Stimulated activated CD4-positive, alpha-beta T cell treated with anti-CD3 and anti-CD28 coated beads, TNF-alpha, amount 100 ng/mL, for 4 hours (primary cell): ENCODE measurements at regions not wholly inside any gene's neighbourhood (a gene's known extent, or its start where the extent isn't known, plus 50 kb on each side); places are given as distances from the start of the nearest gene placed in this dataset.
"Not testable (repeated sequence)": the region's sequence is repeated elsewhere in the genome, so short reads cannot be mapped to it uniquely, and the experiment has no call there.

Experiments used
- DNase-seq, 3 experiments: peaks; one replicate each; pipeline ENCODE4 v3.0.0-alpha.2; 2020; ENCODE audit warnings: low read depth in 3 of 3

GRCh38 chrX:39787999-39788398 is 309.8 kb downstream of the BCOR start:
- DNase-seq = no peak

GRCh38 chrX:39788521-39788920 is 309.2 kb downstream of the BCOR start:
- no peak for DNase-seq

- DNase-seq = no peak
These were observed 306.1 kb downstream of the BCOR start for GRCh38 chrX:39791691-39792090.

- no peak for DNase-seq
These were observed 302.2 kb downstream of the BCOR start for GRCh38 chrX:39795605-39796004.

- DNase-seq = no peak
These were observed 300.9 kb downstream of the BCOR start for GRCh38 chrX:39796856-39797255.

GRCh38 chrX:39798488-39798887 is 299.3 kb downstream of the BCOR start:
- DNase-seq = not testable (repeated sequence)

- DNase-seq = no peak
These were observed 295.4 kb downstream of the BCOR start for GRCh38 chrX:39802354-39802753.

- no peak for DNase-seq
These were observed 294.9 kb downstream of the BCOR start for GRCh38 chrX:39802908-39803307.

GRCh38 chrX:39805022-39805421 is 292.7 kb downstream of the BCOR start:
- no peak for DNase-seq

GRCh38 chrX:39805825-39806224 is 291.9 kb downstream of the BCOR start:
- no peak for DNase-seq

GRCh38 chrX:39808471-39808917 is 289.3 kb downstream of the BCOR start:
- no peak for DNase-seq

GRCh38 chrX:39809331-39809730 is 288.4 kb downstream of the BCOR start:
- DNase-seq = no peak

GRCh38 chrX:39810901-39811300 is 286.9 kb downstream of the BCOR start:
- no peak for DNase-seq

GRCh38 chrX:39811376-39811775 is 286.4 kb downstream of the BCOR start:
- DNase-seq = no peak

GRCh38 chrX:39813631-39814277 is 284.0 kb downstream of the BCOR start:
- no peak for DNase-seq

GRCh38 chrX:39814391-39814790 is 283.4 kb downstream of the BCOR start:
- DNase-seq = peak in 1 of 3 experiments; percentile 11

- DNase-seq = no peak
These were observed 282.1 kb downstream of the BCOR start for GRCh38 chrX:39815631-39816030.

- DNase-seq = no peak
These were observed 280.7 kb downstream of the BCOR start for GRCh38 chrX:39816871-39817731.

GRCh38 chrX:39817754-39818470 is 279.8 kb downstream of the BCOR start:
- DNase-seq = no peak

- no peak for DNase-seq
These were observed 279.0 kb downstream of the BCOR start for GRCh38 chrX:39818750-39819149.

- DNase-seq = no peak
These were observed 277.6 kb downstream of the BCOR start for GRCh38 chrX:39819921-39820849.
